ENCODE measurements at regions not wholly inside any gene's neighbourhood (a gene's known extent, or its start where the extent isn't known, plus 50 kb on each side); places are given as distances from the start of the nearest gene placed in this dataset.

DNA sequence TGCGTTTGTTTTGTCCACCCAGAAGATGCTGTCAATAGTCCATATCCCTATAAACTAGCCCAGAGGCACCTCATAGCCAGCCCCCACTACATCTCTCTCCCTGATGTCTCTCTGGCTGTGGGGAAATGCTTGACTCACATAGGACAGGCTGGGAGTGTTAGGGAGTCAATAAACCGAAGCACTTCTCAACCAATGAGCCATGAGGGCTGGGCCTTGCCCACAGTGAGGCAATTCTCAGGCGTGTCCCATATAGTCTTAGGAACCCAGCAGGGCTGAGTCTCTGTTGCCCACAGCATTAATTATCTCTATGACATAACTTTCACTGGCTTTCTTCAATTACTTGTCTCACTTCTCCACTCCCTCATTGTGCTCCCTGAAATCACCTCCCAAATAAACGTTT lies 387.3 kb upstream of the CDH11 start:
- TF ChIP-seq CTCF (conservative IDR thresholded peaks at IDR 0.05; ENCODE audit: low read length) (no peak), EZH2phosphoT487 (IDR thresholded peaks at IDR 0.05; ENCODE audit: borderline replicate concordance, low read depth, low read length) (no peak)
